ENCODE measurements at regions not wholly inside any gene's neighbourhood (a gene's known extent, or its start where the extent isn't known, plus 50 kb on each side); places are given as distances from the start of the nearest gene placed in this dataset.

- no peak for TF ChIP-seq CTCF (conservative IDR thresholded peaks at IDR 0.05; ENCODE audit: low read depth in 2 of 2)
- TF ChIP-seq EZH2phosphoT487 (IDR thresholded peaks at IDR 0.05; ENCODE audit: unreplicated experiment) = no peak
- TF ChIP-seq EZH2 (IDR thresholded peaks at IDR 0.05; ENCODE audit: low read depth, unreplicated experiment) = no peak
- TF ChIP-seq NANOG (IDR thresholded peaks at IDR 0.05; ENCODE audit: borderline replicate concordance) = no peak
- no peak for TF ChIP-seq REST (IDR thresholded peaks at IDR 0.05; ENCODE audit: unreplicated experiment)
- TF ChIP-seq JUNB (IDR thresholded peaks at IDR 0.05; ENCODE audit: unreplicated experiment) = no peak
- no peak for TF ChIP-seq ZNF114 (CRISPR knock-in tag; IDR thresholded peaks at IDR 0.05)
Observed at GRCh38 chr2:30030361-30030760, 109.0 kb upstream of the ALK start.

Measured in GM23338 (cell line).